GM23248 (cell line): ENCODE measurements at regions not wholly inside any gene's neighbourhood (a gene's known extent, or its start where the extent isn't known, plus 50 kb on each side); places are given as distances from the start of the nearest gene placed in this dataset.
A peak's percentile ranks its signal among the peaks of the same experiment; 100 is the strongest.

Source experiments
- DNase-seq: peaks from one replicate; pipeline ENCODE4 v3.0.0-alpha.2; 2015
- H2AFZ ChIP-seq: fragments of 200-600 bp; sonication (generic); 2 replicates; pipeline ENCODE4 v1.6.1; 2016; ENCODE audit warnings: antibody characterized with exemption
- H3F3A ChIP-seq: fragments of 200-600 bp; sonication (generic); 2 replicates; pipeline ENCODE4 v1.6.1; 2016; ENCODE audit warnings: mild to moderate bottlenecking, antibody characterized with exemption, mixed run types; ENCODE audit not compliant: insufficient read depth
- H3K27ac ChIP-seq: fragments of 200-600 bp; sonication (generic); 2 replicates; pipeline ENCODE4 v1.5.1; 2016; ENCODE audit warnings: mild to moderate bottlenecking
- H3K27me3 ChIP-seq: fragments of 200-600 bp; sonication (generic); replicated peaks from 2 replicates; pipeline ENCODE4 v1.6.1; 2016; ENCODE audit warnings: mild to moderate bottlenecking; ENCODE audit not compliant: insufficient read depth
- H3K36me3 ChIP-seq: fragments of 200-600 bp; sonication (generic); 2 replicates; pipeline ENCODE4 v1.6.1; 2016; ENCODE audit warnings: low read depth, mild to moderate bottlenecking
- H3K4me1 ChIP-seq: fragments of 200-600 bp; sonication (generic); 2 replicates; pipeline ENCODE4 v1.6.1; 2016; ENCODE audit warnings: mild to moderate bottlenecking; ENCODE audit not compliant: insufficient read depth
- H3K4me2 ChIP-seq: fragments of 200-600 bp; sonication (generic); one replicate; pipeline ENCODE4 v1.6.1; 2016; ENCODE audit warnings: mild to moderate bottlenecking; ENCODE audit not compliant: unreplicated experiment
- H3K4me3 ChIP-seq: fragments of 200-600 bp; sonication (generic); 2 replicates; pipeline ENCODE4 v1.5.1; 2016; ENCODE audit warnings: mild to moderate bottlenecking
- H3K79me2 ChIP-seq: fragments of 200-600 bp; sonication (generic); 2 replicates; pipeline ENCODE4 v1.6.1; 2016; ENCODE audit warnings: mild to moderate bottlenecking; ENCODE audit not compliant: insufficient read depth
- H3K9ac ChIP-seq: fragments of 200-600 bp; sonication (generic); 2 replicates; pipeline ENCODE4 v1.6.1; 2016; ENCODE audit warnings: mild to moderate bottlenecking
- H3K9me2 ChIP-seq: fragments of 200-600 bp; sonication (generic); 2 replicates; pipeline ENCODE4 v1.6.1; 2016; ENCODE audit warnings: mixed run types, mild to moderate bottlenecking, moderate library complexity; ENCODE audit not compliant: insufficient read depth
- H3K9me3 ChIP-seq: fragments of 200-600 bp; sonication (generic); one replicate; pipeline ENCODE4 v1.6.1; 2017; ENCODE audit warnings: low read depth
- H4K20me1 ChIP-seq: fragments of 200-600 bp; sonication (generic); 2 replicates; pipeline ENCODE4 v1.6.0; 2016; ENCODE audit not compliant: insufficient read depth
- EZH2 ChIP-seq: fragments of 200-600 bp; sonication (generic); IDR thresholded peaks from 2 replicates; pipeline ENCODE4 v1.6.1; 2018; ENCODE audit warnings: antibody characterized with exemption, mild to moderate bottlenecking; ENCODE audit not compliant: insufficient read depth, poor library complexity, severe bottlenecking
- EZH2phosphoT487 ChIP-seq: fragments of 200-600 bp; sonication (generic); IDR thresholded peaks from 2 replicates; pipeline ENCODE4 v1.6.1; 2018; ENCODE audit warnings: antibody characterized with exemption, moderate library complexity, mild to moderate bottlenecking, low read depth; ENCODE audit not compliant: insufficient read depth
- WGBS, 2 experiments: methylation state at CpG; one replicate each; pipeline ENCODE4 v1.1.6; 2015 to 2017; ENCODE audit warnings: low lambda C conversion rate in 2 of 2, low coverage in 1 of 2; ENCODE audit errors: missing lambda C conversion rate in 2 of 2; 5-methylcytosine and 5-hydroxymethylcytosine counted together
- in situ Hi-C: fragments of 300-500 bp; cut with MboI; formaldehyde crosslinking; loops from 2 replicates; pipeline ENCODE4 v1.15.0; 2020

DNA sequence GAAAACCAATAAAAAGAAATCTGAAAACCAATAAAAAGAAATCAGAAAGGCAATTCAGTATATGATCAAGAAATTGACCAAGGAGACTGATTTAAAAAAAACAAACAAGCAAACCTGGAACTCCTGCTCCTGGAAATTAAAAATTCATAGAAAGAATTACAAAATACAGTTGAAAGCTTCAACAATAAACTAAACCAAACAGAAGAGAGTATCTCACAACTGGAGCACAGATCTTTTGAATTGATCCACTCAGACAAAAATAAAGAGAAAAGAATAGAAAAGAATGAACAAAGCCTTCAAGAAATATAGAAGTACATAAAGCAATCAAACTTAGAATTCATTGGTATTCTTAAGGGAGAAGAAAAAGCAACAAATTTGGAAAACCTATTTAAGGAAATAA lies 271.4 kb downstream of the MBNL1 start:
- no peak for TF ChIP-seq EZH2phosphoT487
- no peak for TF ChIP-seq EZH2
- H3K27ac ChIP-seq, result no peak overlapping the region
- H3K79me2 ChIP-seq, result no peaks in the 10 kb centered on the region

DNA sequence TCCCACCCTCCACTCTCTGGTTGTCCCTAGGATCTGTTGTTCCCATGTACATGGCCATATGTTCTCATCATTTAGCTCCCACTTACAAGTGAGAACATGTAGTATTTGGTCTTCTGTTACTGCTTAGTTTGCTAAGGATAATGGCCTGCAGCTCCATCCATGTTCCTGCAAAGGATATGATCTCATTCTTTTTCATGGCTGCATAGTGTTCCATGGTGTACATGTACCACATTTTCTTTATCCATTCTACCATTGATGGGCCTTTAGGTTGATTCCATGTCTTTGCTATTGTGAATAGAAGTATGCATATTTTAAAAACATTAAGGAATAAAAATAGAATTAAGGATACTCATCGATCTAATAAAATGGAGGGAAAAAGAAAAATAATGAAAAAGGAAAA lies 278.4 kb downstream of the MBNL1 start:
- Histone ChIP-seq H3K36me3 (no peaks in the 10 kb centered on the region), H3K9me3 (no peaks in the 10 kb centered on the region), H3K27ac (no peak overlapping the region), H2AFZ (no peak overlapping the region), H3K4me3 (no peak overlapping the region), H3K4me1 (no peaks in the 10 kb centered on the region), H3K4me2 (no peak overlapping the region), H4K20me1 (no peaks in the 10 kb centered on the region), H3K9me2 (no peaks in the 10 kb centered on the region), H3K9ac (no peak overlapping the region), H3K79me2 (no peaks in the 10 kb centered on the region), H3K27me3 (no peaks in the 10 kb centered on the region), H3F3A (no peaks in the 10 kb centered on the region)
- no peak for DNase-seq
- TF ChIP-seq EZH2phosphoT487 (no peak), EZH2 (no peak)
- WGBS, 2 experiments, result 71 to 77% methylated on average over 1 of the region's 1 CpG
- in situ Hi-C loops, result no loop called here

More for the DNA sequence above, 271.4 kb downstream of the MBNL1 start:
- Histone ChIP-seq H2AFZ (no peak overlapping the region), H3K9me3 (no peaks in the 10 kb centered on the region), H3K27me3 (no peaks in the 10 kb centered on the region), H3K4me2 (no peak overlapping the region), H3K36me3 (no peaks in the 10 kb centered on the region), H3K9ac (no peak overlapping the region), H3K4me3 (no peak overlapping the region), H3K9me2 (no peaks in the 10 kb centered on the region), H3K4me1 (no peaks in the 10 kb centered on the region), H3F3A (no peaks in the 10 kb centered on the region), H4K20me1 (no peaks in the 10 kb centered on the region)
- DNase-seq, result no peak
- in situ Hi-C loops, result no loop called here

DNA sequence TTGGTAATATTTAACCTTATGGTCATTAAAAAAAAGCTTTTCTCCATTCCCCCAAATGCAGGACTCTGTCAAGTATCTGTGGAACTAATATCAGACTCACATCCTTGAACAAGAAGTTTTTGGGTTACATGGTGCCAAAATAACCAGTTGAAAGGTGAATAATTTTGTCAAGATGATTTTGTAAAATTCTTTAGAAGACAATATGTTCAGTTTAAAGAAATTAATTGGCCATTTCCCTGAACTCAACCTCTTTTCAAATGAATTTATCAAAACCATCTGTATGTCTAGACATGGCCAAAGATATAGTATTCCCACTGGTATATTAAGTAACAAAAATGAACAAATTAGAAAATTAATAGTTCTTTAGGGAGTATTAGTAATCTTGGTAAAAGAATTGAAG lies 280.5 kb downstream of the MBNL1 start:
- H3K27ac ChIP-seq, result no peak overlapping the region
- no peaks in the 10 kb centered on the region for H3K9me3 ChIP-seq
- H3K27me3 ChIP-seq, result no peaks in the 10 kb centered on the region
- H3K36me3 ChIP-seq, result no peaks in the 10 kb centered on the region
- DNase-seq, result no peak
- in situ Hi-C loops, result no loop called here
- no peaks in the 10 kb centered on the region for H4K20me1 ChIP-seq
- H3K9me2 ChIP-seq, result no peaks in the 10 kb centered on the region
- H2AFZ ChIP-seq, result no peak overlapping the region
- no peak overlapping the region for H3K4me2 ChIP-seq
- H3K4me1 ChIP-seq, result no peaks in the 10 kb centered on the region
- no peak for TF ChIP-seq EZH2
- TF ChIP-seq EZH2phosphoT487, result no peak
- H3K9ac ChIP-seq, result no peak overlapping the region
- no peaks in the 10 kb centered on the region for H3F3A ChIP-seq
- no peak overlapping the region for H3K4me3 ChIP-seq
- H3K79me2 ChIP-seq, result no peaks in the 10 kb centered on the region

DNA sequence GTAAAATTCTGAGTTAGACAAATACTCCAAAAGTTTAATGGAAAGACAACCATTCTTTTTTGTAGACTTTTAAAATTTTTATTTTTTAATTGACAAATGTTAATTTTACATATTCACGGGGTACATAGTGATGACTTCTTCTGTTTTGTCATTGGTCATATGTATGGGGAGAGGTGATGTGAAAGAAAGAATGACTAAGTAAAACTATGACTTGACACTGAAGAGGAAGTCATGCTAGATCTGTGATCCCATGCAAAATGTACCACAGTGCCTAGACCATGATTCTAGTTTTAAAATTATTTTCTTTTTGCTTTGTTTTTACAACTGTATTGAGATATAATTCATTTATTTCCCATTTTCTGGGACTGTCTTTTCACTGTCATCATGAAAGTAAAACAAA lies 281.6 kb downstream of the MBNL1 start:
- Histone ChIP-seq H3K79me2 (no peaks in the 10 kb centered on the region), H3K4me1 (0 out of 2 replicates have a peak, but pooled peaks cover 4% of the 10 kb centered on the region), H3K4me2 (no peak overlapping the region), H3K9me2 (no peaks in the 10 kb centered on the region), H3K27ac (no peak overlapping the region), H3K9me3 (no peaks in the 10 kb centered on the region), H3K4me3 (no peak overlapping the region), H3K9ac (no peak overlapping the region), H3F3A (no peaks in the 10 kb centered on the region), H3K36me3 (no peaks in the 10 kb centered on the region), H4K20me1 (no peaks in the 10 kb centered on the region), H3K27me3 (no peaks in the 10 kb centered on the region), H2AFZ (no peak overlapping the region)
- DNase-seq, result no peak
- in situ Hi-C loops, result no loop called here
- TF ChIP-seq EZH2phosphoT487, result no peak
- no peak for TF ChIP-seq EZH2
- WGBS, 2 experiments, result 77 to 81% methylated on average over 1 of the region's 1 CpG

DNA sequence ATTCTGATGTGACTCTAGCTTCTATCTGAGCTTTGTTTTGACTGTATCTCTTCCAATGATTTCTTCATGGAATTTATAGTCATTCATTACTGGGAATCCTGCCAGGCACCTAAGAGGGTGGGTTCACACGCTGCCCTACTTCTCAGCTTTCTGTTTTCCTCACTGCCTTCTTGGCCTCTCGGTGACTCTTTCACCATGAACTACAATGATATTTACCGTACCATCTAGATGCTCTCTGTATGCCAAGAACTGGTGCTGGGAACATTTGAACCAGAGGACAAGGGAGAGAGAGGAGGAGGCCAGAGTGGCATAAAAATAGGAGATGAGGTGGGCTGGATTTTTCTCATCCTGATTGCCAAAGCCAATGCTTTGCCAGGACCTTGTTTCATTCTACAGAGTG lies 280.0 kb upstream of the P2RY1 start:
- WGBS, 2 experiments, result 8 to 14% methylated on average over 3 of the region's 3 CpGs
- TF ChIP-seq EZH2, result no peak
- no peak for TF ChIP-seq EZH2phosphoT487
- Histone ChIP-seq H3K27ac (no peak overlapping the region), H3K4me3 (no peak overlapping the region), H3K9ac (no peak overlapping the region), H3F3A (no peaks in the 10 kb centered on the region), H3K27me3 (no peaks in the 10 kb centered on the region), H3K4me1 (peaks cover 9% of the 10 kb centered on the region; the same call in 1 of the 2 replicates), H2AFZ (no peak overlapping the region), H3K9me2 (no peaks in the 10 kb centered on the region), H3K79me2 (no peaks in the 10 kb centered on the region), H4K20me1 (no peaks in the 10 kb centered on the region), H3K4me2 (no peak overlapping the region), H3K9me3 (no peaks in the 10 kb centered on the region), H3K36me3 (no peaks in the 10 kb centered on the region)
- in situ Hi-C loops, result no loop called here
- DNase-seq, result peak; percentile 73
